ENCODE measurements at regions not wholly inside any gene's neighbourhood (a gene's known extent, or its start where the extent isn't known, plus 50 kb on each side); places are given as distances from the start of the nearest gene placed in this dataset.

GRCh38 chr1:84759756-84760155 lies 69.5 kb upstream of the SSX2IP start:
- DNase-seq = no peak

GRCh38 chr1:84758968-84759491 lies 68.8 kb upstream of the SSX2IP start:
- peak; percentile 11 for DNase-seq

GRCh38 chr1:84758476-84758875 lies 68.2 kb upstream of the SSX2IP start:
- DNase-seq = no peak

- DNase-seq = no peak
Observed at GRCh38 chr1:84757301-84757700, 67.0 kb upstream of the SSX2IP start.

- no peak for DNase-seq
Observed at GRCh38 chr1:84756455-84757082, 66.3 kb upstream of the SSX2IP start.

- no peak for DNase-seq
Observed at GRCh38 chr1:84756001-84756400, 65.7 kb upstream of the SSX2IP start.

GRCh38 chr1:84755216-84755615 lies 65.0 kb upstream of the SSX2IP start:
- DNase-seq = no peak

- DNase-seq = no peak
Observed at GRCh38 chr1:84754386-84754703, 64.1 kb upstream of the SSX2IP start.

GRCh38 chr1:84753516-84754385 lies 63.5 kb upstream of the SSX2IP start:
- DNase-seq = peak; percentile 80

GRCh38 chr1:84750110-84750730 lies 60.0 kb upstream of the SSX2IP start:
- DNase-seq = no peak

- DNase-seq = no peak
Observed at GRCh38 chr1:84749427-84749826, 59.2 kb upstream of the SSX2IP start.

- DNase-seq = no peak
Observed at GRCh38 chr1:84748364-84748763, 58.1 kb upstream of the SSX2IP start.

GRCh38 chr1:84745857-84746256 lies 55.6 kb upstream of the SSX2IP start:
- DNase-seq = no peak

GRCh38 chr1:84743896-84744295 lies 53.6 kb upstream of the SSX2IP start:
- DNase-seq = no peak

GRCh38 chr1:84742653-84743052 lies 52.4 kb upstream of the SSX2IP start:
- no peak for DNase-seq

- no peak for DNase-seq
Observed at GRCh38 chr1:84740050-84740714, 49.9 kb upstream of the SSX2IP start.
